Fibroblast of skin of right quadriceps (primary cell): ENCODE measurements at regions not wholly inside any gene's neighbourhood (a gene's known extent, or its start where the extent isn't known, plus 50 kb on each side); places are given as distances from the start of the nearest gene placed in this dataset.
"Not testable (repeated sequence)": the region's sequence is repeated elsewhere in the genome, so short reads cannot be mapped to it uniquely, and the experiment has no call there.

ENCODE experiments used
- DNase-seq: peaks from one replicate; pipeline ENCODE4 v3.0.0-alpha.2; 2013

DNA sequence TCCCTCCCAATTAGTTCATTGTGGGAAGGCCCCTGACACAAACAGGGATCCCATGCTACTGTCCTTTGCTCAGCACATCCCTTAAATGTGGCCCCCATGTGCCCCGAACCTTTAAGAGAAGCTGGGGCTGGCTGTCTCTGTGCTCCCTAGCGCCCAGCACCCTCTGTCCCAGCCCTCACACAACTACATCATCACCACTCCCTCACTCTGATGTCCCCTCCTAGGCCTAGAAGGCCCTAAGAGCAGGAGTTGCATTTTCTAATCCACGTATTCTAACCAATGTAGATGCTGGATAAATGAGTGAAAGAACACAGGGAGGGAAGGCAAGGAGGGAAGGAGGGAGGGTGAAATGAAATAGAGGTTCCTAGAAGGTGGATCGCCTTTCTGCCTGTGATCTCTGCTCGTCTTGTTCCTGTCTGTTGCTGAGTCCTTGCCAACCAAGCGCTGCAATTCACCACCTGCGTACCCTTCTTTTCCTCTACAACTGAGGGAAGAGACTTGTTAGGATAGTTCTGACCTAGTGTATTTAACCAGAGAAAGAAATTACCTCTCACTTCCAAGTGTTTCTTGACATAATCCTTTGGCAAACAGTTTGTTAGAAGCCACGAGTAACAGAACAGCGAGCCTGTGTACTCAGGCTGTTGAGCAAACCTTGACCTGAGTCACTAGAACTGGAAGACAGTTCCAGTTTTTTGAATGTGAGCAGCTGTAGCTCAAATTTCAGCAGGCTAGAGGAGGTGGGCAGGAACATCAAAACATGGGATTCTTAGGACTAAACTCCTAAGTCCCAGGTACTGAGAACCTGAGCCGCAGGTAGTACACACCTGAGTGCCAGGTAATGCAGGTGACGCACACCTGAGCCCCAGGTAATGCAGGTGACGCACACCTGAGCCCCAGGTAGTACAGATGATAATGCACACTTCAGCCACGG, 181.5 kb upstream of the ID2 start:
- DNase-seq = no peak

GRCh38 chr2:8501061-8501720, 180.7 kb upstream of the ID2 start:
- no peak for DNase-seq

GRCh38 chr2:8502316-8502715, 179.5 kb upstream of the ID2 start:
- no peak for DNase-seq

DNA sequence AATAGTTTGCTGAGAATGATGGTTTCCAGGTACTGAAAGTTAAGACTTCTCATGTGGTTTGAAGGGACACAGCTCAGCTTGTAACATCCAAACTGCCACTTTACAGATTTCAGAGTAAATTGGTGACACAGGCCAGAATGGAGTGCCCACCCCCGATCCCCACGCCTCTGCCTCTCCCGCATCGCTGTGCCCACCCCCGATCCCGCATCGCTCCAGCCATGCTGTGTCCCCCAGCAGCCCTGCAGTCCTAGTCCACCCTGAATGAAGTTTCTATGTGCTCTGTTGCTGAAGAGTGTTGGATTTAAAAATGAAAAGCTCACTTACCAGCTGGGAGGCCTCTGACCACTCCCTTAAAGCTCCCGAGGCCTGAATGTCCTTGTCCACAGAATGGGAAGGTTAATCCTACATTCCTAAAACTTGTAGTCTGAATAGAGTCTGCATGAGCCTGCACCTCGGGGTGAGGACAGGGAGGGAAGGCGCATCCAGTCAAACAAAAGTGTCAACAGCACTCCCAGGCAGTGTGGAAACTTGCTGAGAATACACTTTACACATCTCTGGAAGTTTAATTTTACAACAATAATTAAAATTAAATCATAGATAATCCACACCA, 176.4 kb upstream of the ID2 start:
- DNase-seq = no peak

DNA sequence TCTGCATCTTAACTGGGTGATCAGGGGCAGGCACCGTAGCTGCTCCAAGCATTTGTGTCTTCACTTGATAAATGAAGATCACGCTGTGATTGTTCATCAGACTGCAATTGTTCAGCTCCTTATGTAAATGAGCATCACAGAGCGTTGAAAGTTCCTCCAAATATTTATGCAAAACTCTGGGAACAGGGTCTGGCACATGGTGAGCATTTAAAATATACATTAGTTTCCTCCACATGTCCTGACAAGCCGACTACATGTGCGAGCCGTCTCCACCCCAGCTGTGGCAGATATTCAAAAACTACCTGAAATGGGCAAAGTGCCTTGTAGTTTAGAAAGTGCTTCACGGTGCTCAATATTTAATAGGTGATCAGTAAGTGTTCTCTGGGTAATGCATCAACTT, 175.1 kb upstream of the ID2 start:
- DNase-seq = no peak

DNA sequence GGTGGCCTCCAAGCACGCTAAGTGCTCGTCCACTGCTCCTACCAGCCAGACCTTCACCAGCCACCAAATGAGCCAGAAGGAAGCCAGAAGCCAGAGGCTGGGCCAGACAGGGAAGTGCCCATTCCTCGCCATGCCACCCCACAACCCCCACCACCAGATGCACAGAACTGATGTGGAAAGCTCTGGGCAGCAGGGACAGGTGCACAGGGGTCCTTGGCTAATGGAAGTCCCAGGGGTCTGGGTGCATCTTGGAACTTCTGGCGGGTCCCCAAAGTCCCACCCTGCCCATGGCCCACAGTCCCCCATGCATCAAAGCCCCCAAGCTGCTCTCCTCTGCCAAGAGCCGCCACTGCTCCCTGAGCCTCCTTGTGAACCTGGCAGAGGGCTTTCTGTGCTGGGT, 173.1 kb upstream of the ID2 start:
- no peak for DNase-seq

- DNase-seq = no peak
Measured at GRCh38 chr2:8509621-8510020, 172.2 kb upstream of the ID2 start.

- DNase-seq = not testable (repeated sequence)
Measured at GRCh38 chr2:8510055-8510454, 171.8 kb upstream of the ID2 start.

- DNase-seq = no peak
Measured at GRCh38 chr2:8510519-8510918, 171.3 kb upstream of the ID2 start.

DNA sequence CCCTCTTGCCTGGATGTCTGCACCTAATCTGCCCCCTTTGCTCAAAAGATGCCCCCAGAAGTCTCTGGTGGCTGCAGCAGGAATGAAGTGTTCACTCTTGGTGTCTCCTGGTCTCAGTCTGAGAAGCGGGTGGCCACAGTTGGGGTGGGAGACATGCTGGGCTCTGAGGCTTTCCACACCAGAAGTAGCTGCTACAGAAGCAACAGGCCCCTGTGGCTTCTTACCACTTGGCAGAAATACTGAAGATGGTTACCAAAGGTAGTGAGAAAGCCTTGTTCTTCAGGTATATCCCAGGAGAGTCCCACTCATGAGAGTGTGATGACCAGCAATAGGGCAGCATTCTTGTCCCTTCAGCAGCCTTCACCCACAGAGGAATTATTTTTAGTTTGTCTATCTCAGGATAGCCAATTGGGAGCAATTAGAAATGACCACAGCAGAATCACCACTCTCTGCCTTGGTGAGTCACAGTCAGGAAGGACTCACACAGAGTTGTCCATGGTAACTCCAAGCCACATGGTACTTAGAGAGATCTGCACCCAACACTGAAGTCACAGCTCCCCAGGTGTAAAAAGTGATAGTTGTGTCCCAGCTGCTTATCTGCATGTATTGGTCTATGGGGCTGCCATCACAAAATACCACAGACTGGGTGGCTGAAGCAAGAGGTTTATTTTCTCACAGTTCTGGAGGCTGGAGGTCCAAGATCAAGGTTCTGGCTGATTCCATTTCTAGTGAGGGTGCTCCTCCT, 169.8 kb upstream of the ID2 start:
- DNase-seq = peak; percentile 62

DNA sequence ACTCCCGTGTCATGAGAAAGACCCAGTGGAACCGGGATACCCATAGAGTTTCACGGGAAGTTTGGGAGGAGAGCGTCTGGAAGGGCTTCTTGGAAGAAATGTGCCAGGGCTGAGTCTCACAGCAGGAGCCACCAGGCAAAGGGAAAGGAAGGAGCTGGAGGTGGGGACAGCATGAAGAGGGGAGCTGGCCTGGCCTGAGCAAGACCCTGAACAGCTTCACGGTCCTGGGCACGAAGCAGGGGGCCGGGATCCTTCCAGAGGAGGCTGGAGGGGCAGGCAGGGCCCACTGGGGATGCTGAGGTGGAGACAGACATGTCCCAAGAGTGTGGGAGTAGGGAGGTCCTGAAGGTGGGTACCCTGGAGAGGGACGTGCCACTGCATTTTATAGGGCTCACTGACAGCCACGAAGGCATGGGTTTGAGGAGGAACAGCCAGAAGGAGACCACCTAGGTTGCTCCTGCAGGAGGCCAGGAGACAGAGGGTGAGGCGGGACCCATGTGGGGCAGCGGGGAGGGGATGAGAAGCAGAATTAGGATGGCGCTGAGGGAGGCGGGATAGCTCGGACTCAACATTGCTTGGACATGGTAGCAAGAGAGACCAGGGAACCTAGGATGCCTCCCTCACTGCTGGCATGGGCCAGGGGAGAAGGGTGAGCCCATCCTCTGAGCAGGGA, 168.1 kb upstream of the ID2 start:
- no peak for DNase-seq

DNA sequence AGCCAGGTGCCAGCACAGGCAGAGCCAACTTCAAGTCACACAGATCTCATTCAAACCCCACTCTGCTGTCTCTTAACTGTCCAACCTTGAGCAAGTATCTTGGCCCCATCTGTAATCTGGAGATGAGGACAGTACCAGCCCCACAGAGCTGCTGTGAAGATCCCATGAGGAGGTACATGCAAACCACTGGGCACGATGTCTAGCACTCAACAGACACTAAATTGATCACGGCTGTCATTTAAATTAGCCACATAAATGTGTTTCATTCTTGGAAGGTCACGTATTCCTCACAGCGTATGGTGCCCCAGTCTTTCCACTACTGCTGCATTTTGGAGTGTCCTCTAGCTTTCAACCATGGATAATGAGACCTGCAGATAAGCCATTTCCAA, 167.6 kb upstream of the ID2 start:
- no peak for DNase-seq

GRCh38 chr2:8514796-8515758, 166.8 kb upstream of the ID2 start:
- DNase-seq = no peak

DNA sequence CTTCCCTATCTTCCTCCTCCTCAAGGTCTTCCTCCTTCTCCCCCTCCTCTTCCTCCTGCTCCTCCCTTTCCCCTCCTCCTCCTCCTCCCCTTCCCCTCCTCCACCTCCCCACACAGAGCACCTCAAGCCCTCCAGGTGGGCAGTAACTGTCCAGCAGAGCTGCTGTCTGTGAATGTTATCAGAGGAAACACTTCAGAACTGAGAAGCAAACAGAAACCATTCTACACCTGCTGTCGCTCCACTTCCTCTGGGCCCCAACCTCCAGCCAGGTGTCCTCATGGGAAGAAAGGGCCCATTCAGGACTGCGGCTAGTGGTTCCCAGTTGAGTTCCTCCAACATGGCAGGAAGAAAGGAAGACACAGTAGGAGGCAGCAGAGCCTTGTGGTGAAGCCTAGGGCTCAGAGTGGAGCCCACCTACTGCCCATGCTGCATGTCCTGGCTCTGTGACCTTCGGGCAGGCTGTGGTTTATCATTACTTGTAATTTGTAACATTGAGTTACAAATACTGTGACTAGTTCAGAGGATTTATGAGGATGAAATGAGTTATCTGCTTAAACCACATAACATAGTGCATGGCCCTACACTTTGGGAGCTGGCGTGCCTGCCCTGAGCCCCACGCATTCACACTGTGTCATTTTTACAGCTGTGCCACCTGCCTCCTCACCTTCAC, 165.9 kb upstream of the ID2 start:
- DNase-seq = no peak

GRCh38 chr2:8517850-8518498, 163.9 kb upstream of the ID2 start:
- no peak for DNase-seq

DNA sequence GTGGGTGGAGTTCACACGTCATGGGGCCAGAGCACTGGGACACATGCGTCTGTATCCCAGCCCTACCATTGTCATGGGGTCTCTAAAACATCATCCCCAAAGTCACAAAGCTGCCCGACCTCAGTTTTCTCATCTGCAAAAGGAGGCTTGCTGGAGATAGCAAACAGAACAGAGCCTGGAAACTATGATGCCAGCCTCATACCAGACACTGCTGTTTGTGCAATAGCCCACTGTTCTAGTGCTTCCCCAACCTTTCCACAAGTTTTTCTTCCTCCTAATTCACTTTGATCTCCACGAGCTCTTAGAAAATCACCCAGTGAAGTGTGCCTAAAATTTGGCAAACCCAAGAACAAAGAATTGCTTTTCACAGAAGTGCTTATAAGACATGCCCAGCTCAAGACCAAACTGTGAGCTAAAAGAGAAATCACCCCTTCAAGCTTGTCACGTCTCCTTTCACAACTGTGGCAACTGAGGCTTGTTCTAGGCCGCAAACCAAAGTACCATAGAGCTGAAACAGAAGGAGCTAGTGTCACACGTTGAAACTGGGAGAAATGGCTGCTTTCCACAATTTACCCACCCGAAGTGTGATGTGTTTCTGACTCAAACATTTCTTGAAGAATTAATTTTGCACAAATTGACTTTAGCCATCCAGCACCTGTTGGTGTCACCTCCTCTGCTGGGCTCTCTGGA, 162.7 kb upstream of the ID2 start:
- DNase-seq = no peak

GRCh38 chr2:8520791-8521344, 161.0 kb upstream of the ID2 start:
- no peak for DNase-seq

- DNase-seq = no peak
Measured at GRCh38 chr2:8522687-8523086, 159.2 kb upstream of the ID2 start.

DNA sequence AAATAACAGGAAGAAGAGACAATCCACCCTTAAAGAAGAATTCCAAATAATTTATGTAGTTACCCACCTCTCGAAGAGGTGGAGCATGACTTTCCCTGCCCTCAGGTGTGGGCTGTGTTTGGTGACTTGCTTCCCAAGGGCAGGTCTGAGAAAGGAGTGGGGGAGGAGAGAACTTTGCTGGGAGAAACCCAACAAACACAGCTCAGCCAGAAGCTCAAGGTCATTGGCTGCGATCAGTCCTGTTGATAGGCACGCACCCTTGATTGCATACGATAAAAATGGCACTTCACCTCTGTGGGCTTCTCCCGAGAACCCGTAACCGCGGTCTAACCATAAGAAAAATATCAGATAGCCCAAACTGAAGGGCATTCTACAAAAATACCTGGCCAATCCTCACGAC, 157.5 kb upstream of the ID2 start:
- no peak for DNase-seq
